ENCODE measurements at regions not wholly inside any gene's neighbourhood (a gene's known extent, or its start where the extent isn't known, plus 50 kb on each side); places are given as distances from the start of the nearest gene placed in this dataset.
"Not testable (repeated sequence)": the region's sequence is repeated elsewhere in the genome, so short reads cannot be mapped to it uniquely, and the experiment has no call there.

DNA sequence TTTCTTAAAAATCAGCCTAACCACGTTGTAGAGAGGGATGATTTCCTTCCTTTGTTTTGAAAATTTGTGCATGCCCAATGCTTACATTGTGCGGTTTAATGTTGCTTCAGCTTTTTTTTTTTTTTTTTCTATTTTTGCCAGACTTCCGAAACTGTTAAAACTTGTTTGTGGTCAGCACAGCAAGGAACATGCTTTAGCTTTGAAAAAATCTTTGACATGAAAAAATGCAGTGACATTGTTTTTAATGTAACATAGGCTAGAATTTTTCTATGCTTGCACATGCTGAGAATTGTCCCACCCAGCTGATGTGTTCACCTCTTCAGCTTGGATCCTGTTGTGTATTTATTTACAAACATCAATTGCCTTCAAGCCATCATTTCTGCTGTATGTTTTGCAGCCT lies 1375.9 kb downstream of the FOXD4L5 start:
- TF ChIP-seq POLR2A (IDR thresholded peaks at IDR 0.05): not testable (repeated sequence)
- TF ChIP-seq, protein P1, sequence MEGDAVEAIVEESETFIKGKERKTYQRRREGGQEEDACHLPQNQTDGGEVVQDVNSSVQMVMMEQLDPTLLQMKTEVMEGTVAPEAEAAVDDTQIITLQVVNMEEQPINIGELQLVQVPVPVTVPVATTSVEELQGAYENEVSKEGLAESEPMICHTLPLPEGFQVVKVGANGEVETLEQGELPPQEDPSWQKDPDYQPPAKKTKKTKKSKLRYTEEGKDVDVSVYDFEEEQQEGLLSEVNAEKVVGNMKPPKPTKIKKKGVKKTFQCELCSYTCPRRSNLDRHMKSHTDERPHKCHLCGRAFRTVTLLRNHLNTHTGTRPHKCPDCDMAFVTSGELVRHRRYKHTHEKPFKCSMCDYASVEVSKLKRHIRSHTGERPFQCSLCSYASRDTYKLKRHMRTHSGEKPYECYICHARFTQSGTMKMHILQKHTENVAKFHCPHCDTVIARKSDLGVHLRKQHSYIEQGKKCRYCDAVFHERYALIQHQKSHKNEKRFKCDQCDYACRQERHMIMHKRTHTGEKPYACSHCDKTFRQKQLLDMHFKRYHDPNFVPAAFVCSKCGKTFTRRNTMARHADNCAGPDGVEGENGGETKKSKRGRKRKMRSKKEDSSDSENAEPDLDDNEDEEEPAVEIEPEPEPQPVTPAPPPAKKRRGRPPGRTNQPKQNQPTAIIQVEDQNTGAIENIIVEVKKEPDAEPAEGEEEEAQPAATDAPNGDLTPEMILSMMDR (IDR thresholded peaks at IDR 0.05): not testable (repeated sequence)
